ENCODE measurements at regions not wholly inside any gene's neighbourhood (a gene's known extent, or its start where the extent isn't known, plus 50 kb on each side); places are given as distances from the start of the nearest gene placed in this dataset.

DNA sequence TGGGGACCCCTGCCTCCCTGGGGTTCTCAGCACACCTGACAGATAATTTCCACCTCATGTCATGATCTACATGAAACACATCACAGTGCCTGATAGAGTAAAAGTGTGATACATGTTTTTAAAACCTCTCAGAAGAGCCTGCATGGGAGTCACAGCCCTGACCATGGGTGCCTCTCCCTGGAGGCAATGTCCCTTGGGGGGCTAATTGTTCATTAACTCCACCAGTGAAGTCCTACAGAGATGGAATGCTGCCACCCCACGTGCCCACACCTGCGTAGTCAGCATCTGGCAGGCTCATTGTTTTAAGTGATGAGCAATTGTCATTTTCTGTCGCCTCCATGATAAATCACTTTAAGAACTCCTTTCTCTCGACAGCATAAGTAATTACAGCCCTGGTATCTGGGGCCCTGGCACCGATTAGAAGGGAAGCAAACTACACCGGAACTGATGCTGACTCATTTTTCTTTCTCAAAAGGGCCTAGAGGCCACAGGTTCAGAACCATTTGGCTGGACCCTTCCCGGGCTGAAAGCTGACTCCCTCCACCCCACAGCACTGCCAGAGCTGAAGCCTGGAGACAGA lies 109.6 kb upstream of the GJB5 start:
- in situ Hi-C loops (cut with HindIII; ENCODE audit: low sequenced_read_pairs) = no loop called here

DNA sequence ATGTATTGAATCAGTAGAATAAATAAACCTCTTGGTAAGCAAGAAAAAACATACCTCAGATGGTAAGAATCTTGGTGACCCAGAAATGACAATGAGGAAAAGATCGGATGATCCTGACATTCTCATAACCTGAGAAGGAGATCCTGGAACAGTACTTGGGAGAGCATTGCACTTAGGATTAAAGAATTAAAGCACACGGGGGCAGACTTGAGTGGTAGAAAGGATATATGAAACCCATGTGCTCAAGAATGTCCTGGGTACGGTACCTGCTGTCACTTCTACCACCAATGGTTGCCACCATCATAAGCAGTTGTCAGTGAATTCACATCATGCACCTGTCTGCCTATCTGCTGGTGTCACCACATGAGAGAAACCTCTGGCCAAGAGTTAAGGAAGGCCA lies 108.9 kb upstream of the GJB5 start:
- in situ Hi-C loops (cut with HindIII; ENCODE audit: low sequenced_read_pairs) = no loop called here

DNA sequence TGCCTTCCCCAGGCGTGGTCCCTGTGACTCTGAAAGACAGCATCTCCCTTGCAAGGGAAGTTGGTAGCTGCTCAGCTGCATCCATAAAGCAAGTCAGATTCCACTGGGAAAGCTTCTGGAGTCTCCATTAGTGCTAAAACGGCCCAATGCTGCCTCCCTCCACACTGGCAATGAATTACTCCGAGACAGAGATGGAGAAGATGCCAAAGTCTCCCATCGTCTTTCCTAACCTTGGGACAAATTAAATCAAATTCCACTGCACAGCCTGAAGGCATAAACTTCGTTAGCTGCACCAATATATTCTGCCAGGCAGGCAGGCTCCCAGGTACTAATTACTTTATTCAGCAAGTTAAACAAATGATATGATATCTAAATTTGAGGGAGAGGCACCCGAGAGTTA lies 106.3 kb upstream of the GJB5 start:
- in situ Hi-C loops (cut with HindIII; ENCODE audit: low sequenced_read_pairs) = no loop called here

DNA sequence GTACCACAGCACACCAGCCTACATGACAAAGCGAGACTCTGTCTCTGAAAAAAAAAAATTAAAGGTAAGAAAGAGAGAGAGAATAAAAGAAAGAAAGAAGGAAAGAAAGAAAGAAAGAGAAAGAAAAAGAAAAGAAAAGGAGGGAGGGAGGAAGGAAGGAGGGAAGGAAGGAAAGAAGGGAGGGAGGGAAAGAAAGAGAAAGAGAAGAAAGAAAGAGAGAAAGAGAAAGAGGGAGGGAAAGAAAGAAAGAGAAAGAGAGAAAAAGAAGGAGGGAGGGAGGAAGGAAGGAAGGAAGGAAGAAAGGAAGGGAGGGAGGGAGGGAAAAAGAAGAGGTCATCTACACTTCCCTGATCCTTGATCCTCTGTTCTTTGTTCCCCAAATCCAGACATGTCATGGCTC lies 104.8 kb upstream of the GJB5 start:
- in situ Hi-C loops (cut with HindIII; ENCODE audit: low sequenced_read_pairs) = no loop called here

DNA sequence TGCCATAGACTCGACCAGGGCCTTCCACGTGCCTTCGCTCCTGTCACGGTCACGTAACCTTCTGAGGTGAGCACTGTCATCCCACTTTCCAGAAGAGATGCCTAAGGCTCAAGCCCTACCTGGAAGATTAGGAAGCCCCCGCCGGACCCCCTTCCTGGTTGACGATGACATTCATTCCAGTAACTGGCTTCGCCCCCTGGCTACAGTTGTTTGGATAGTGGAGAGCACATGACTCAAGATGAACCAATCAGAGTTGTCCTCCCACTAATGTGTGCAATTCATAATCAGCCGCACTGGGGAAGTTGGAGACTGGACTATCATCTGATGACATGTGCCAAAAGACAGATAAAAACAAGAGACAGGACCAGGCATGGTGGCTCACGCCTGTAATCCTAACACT lies 104.0 kb upstream of the GJB5 start:
- in situ Hi-C loops (cut with HindIII; ENCODE audit: low sequenced_read_pairs) = no loop called here

DNA sequence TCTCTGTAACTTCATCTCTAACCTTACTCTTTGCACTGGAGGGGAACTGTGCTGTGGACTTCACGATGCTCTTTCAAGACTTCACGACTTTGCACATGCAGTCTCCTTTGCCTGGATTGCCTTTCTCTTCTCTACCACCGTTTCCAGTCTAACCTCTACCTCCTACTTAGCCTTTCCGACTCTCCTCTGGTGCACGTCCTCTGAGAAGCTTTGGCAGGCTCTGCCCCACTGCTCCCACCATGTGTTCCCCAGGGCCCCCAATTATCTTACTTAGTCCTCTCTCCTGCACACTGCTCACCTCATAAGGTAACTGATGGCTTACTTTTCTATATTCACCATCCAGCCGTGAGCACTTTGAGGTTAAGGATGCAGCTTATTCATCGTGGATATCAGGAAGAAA lies 101.7 kb upstream of the GJB5 start:
- in situ Hi-C loops (cut with HindIII; ENCODE audit: low sequenced_read_pairs) = no loop called here

DNA sequence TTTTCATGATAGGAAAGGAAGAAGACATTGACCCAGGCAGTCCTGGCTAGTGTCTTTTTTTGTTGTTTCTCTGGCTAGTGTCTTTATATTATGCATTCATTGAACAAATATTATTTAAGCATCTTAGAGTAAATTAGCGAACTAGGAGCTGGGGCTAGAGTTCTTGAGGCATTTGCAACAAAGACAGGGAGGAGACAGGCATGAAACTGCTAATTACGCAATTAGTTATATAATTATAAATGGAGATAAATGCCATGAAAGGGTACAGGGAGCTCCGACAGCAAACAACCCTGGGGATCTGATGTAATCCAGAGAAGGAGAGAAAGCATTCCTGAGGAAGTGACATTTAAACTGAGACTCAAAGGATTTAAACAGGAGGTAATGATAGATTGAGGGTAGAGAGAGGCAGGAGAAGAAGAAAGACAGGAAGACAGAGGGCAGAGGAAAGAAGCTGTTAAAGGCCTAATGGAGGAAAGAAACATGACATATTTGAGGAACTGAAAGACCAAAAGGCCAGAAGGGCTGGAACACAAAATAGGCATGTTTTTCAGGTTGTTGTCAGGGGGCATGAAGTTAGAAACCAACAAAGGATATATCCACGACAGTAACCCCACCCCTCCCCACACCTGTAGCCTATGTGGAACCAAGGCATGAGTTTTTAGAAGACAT lies 99.5 kb upstream of the GJB5 start:
- in situ Hi-C loops (cut with HindIII; ENCODE audit: low sequenced_read_pairs) = no loop called here

DNA sequence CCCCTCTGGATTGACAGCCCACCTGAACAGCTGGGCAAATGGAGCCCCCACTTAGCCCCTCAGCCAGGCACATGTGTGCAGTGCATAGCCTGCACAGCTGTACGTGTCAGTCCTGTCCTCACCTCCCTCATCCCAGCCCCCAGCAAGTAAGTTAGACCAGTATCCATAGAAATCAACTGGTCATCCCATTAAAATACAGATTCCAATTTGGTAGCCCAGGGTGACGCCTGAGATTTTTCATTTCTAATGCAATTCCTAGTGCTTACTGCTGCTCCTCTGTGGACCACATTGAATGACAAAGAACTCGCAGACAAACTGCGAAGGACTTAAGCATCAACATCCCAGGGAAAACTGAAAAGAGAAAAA lies 99.0 kb upstream of the GJB5 start:
- in situ Hi-C loops (cut with HindIII; ENCODE audit: low sequenced_read_pairs) = no loop called here

DNA sequence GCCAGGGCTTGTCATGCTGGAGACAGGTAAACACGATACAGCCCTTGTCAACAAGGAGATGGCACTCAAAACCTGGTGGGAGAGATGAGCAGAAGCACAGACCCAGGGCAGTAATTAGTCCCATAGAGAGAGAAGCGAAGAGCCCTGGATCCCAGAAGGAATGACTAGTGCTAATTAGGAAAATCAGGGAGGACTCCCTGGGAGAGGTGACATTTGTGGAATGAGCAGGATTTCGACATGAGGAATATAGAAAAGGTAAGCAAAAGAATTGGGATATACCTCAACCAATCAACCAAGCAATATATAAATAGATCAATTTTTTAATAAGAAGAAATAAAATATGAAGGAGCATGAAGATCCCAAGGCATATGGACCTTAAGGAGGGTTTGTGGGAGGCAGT lies 98.5 kb upstream of the GJB5 start:
- in situ Hi-C loops (cut with HindIII; ENCODE audit: low sequenced_read_pairs) = no loop called here

DNA sequence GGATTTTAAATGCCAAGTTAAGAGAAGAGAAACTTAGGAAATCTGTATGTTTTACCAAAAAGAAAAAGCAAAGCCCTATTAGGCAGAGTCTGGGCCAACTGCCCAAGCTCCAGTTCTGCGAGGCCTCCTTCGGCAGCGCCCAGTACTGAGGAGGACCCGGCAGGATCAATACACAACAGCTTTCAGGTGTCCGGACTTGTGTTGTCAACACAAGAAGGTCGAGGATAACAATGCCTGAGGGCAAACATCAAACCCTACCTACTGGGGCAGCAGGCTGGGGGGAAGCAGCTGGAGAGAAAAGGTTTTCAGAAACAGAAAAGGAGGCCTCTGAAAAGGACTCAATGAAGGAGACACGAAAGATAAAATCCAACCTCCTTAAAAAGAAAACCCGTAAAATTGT lies 98.1 kb upstream of the GJB5 start:
- in situ Hi-C loops (cut with HindIII; ENCODE audit: low sequenced_read_pairs) = no loop called here

DNA sequence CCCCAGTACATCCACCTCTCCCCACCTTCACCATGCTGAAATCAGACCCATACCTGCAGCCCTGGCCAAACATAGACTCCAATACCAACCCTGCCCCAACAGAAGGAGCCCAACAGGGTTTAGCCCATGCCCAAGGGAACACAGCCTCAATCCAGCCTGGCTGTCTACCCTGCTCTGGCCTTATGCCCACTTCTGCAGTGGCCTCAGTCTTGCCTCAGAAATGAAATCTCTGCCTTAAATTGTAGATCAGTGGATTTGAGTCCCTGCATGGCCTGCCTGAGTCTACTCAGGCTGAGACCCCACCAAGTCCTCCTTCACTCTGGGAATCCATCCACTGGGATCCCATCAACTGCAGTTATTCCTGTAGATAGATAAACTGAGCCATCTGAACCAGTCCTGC lies 97.6 kb upstream of the GJB5 start:
- in situ Hi-C loops (cut with HindIII; ENCODE audit: low sequenced_read_pairs) = no loop called here

DNA sequence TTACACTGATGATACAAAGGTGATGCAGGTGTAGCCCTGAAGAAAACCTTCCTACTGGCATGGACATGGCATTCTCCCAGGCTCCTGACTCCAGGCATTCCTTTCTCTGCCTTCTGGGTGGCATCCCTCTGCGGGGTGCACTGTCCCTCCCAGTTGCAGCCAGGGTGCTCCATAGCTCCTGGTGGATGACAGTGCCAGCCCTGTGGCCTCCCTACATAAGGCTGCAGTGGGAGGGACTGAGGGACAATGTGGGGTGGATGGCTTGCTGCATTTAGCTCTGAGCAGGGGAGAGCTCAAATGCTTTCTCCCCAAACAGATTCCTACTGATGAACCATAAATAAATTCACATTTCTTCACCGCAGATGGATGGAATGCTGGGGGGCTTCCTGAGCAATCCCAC lies 97.0 kb upstream of the GJB5 start:
- in situ Hi-C loops (cut with HindIII; ENCODE audit: low sequenced_read_pairs) = no loop called here

DNA sequence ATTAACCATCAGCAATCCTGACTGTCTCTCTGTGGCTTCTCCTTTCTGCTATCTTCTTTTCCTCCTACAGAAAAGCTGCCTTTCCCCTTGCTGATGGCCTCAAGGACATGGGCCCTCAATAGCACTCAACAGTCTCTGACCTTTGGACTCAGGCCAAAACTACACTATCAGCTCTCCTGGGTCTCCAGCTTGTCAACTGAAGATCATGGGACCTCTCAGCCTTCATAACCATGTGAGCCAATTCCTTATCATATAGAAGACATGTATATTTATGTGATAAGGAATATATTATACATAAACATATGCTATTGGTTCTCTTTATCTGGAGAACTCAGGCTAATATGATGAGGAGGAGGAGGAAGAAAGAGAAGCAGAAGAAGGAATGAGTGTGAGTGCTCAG lies 91.8 kb upstream of the GJB5 start:
- in situ Hi-C loops (cut with HindIII; ENCODE audit: low sequenced_read_pairs) = no loop called here

DNA sequence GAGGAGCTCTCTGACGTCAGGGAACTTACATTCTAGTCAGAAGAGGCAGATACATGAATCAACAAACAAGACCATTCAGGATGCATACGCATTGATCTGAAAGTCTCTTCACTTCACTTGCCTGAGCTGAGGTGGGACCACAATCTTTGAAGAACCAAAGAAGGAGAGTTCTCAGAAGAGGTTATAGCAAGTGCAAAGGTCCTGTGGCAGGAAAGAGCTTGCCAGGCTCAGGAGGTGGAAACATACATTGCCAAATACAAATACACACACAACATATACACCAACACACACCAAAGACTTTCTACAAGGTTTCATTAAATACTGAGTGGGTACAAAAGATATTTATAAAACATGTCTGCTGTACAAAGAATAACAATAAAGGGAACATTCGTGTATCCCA lies 86.8 kb upstream of the GJB5 start:
- in situ Hi-C loops (cut with HindIII; ENCODE audit: low sequenced_read_pairs) = no loop called here

DNA sequence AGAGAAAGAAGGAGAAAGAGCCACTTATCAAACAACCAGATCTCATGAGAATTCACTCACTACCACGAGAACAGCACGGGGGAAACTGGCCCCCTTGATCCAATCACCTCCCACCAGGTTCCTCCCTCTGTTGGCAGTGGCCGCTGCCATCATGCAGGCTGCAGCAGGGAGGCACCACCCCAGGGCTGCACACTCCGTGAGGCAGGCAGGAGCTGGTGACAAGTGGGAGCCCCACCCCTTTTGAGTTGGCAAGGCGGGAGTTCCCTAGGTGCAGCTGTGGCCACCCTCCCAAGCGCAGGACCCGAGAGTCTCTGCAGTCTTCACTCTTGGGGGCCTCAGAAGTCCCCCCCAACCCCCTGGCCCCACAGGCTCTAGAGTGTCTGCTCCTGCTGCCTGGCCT lies 83.9 kb upstream of the GJB5 start:
- in situ Hi-C loops (cut with HindIII; ENCODE audit: low sequenced_read_pairs) = no loop called here

DNA sequence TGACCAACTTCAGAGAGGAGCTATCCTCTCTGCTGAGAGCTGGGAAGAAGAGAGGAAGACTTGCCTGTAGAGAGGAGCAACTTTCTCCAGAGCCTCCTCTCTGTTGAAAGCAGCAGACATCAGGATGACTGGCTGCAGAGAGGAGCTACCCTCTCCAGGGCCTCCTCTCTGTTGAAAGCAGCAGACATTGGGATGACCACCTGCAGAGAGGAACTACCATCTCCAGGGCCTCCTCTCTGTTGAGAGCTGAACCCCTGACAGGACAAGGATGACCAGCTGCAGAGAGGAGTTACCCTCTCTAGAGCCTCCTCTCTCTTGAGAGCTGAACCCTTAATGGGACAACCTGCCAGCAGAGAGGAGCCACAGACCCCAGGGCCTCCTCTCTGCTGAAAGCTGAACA lies 83.0 kb upstream of the GJB5 start:
- in situ Hi-C loops (cut with HindIII; ENCODE audit: low sequenced_read_pairs) = no loop called here

DNA sequence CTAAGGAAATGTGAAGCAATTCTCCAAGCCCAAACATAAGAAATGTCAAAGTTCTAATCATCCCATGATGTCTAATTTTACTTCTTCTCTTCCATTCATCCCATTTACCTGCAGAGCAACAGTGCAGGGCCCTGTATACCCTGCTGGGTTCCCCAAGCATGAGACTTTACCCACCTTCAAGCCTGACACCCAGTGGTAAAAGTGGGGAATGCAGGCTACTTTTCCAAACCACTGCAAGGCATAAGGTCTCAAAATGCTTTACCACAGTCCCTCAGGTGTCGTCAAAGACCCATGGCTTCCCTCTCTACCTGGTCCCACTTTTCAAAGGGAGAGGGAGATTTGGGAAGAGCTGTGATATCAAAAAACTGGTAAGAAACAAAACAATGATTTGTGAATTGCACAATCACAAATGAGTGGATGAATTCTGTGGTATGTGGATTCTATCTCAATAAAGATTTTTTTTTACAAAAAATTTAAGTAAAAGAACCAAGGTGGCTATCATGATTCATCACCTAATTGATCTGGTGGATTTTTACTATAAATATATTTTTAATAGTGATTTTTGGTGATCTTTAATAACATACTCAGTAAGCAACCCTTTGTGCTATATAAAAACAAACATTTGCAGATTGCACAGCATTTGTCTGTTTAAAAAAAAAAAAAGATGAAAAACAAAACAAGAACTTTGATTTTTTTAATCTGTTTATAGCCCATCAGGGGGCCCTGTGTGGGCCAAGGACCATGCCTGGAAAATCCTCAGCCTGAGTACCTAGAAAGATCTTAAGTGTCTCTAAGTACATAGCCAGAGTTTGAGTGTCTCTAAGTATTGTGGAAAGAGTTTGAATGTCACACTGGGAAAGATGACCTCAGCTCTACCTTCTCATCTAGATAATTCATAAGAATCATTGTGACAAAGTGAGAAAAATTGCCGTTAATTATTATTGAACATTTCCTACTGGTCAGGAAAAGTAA lies 73.1 kb upstream of the GJB5 start:
- in situ Hi-C loops (cut with HindIII; ENCODE audit: low sequenced_read_pairs) = loop anchor here (25.0 kb wide), 1 partner anchor 94 kb away; no protein-coding TSS in a partner anchor

DNA sequence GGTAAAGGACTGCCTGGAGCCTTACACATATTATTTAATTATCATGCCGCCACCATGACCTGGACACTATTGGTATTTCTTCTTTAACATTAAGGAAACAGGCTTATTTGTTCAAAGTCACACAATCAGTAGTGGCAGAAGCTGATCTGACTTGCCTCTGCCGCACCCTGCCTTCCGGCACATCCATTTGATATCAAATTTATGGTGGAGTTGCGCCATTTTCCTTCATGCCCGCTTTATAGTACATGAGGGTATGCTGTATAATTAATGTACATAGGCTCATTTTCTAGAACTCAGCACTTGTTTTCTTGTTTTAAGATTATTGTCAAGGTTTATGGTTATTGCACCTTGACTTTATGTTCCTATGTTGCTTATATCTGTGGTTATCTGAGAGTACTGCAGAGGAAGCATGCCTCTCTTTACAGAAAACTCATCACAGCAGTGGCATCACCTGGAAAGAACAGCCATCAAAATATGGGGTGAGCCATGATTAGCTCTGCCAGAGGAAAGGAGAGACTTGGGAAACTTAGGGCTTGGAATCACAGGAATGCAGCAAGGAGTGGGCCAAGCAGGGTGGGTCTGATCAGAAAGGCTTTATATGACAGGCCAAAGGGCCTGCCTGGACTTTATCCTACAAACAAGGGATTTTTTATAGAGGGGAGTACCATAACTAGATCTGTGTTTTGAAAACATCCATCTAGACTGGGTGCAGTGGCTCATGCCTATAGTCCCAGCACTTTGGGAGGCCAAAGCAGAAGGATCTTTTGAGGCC lies 72.2 kb upstream of the GJB5 start:
- in situ Hi-C loops (cut with HindIII; ENCODE audit: low sequenced_read_pairs) = loop anchor here (25.0 kb wide), 1 partner anchor 95 kb away; no protein-coding TSS in a partner anchor

DNA sequence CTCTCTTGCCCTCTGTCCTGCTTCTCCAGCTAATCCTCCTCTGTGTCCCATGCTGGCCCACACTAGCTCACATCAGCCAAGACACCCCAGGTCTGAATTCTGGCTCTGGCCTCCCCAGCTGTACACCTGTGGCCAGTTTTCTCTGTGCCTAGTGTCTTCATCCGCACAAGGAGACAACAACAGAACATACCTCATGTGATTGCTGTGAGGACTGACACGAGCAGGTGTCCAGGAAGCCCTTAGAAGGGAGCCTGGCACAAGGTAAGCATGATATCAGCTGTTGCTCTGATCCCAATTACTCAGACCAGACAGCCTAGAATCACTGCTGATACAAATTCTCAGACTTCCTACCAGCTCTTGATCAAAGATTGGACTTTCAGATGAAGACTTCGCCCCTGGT lies 71.2 kb upstream of the GJB5 start:
- in situ Hi-C loops (cut with HindIII; ENCODE audit: low sequenced_read_pairs) = loop anchor here (25.0 kb wide), 1 partner anchor 96 kb away; no protein-coding TSS in a partner anchor

DNA sequence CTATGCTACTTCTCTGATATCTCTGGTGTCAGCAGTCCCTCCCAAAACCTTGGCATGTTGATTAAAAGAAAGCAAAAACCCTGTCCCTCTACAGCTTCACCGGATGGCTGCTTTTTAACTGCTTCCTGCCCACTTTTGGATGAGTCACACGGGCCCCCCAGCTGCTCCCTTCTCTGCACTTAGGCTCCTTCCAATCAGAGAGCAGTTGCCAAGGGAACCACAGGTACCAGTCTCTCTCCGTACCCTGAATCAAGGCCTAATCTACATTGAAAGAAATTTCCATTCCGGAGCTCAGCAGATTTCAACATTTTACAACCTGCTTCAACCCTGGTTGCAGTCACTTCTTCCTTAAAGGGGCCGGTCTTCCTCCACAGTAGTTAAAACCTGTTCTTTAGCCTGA lies 70.6 kb upstream of the GJB5 start:
- in situ Hi-C loops (cut with HindIII; ENCODE audit: low sequenced_read_pairs) = loop anchor here (25.0 kb wide), 1 partner anchor 97 kb away; no protein-coding TSS in a partner anchor

DNA sequence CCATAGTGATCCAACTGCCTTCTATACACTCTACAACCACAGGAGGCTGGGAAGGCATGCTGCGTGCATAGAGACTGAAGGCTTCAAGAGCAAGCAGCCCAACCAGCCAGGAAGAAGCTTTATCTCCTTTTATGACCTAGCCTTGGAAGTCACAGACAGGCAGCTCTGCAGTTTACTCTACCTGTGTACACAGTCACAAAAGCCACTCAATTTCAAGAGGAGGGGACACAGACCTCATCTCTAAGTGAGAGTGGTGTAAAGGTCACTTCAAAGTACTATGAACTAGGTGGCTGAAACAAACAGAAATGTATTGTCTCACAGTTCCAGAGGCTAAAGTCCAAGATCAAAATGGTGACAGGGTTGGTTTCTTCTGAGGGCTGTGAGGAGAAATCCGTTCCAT lies 69.6 kb upstream of the GJB5 start:
- in situ Hi-C loops (cut with HindIII; ENCODE audit: low sequenced_read_pairs) = loop anchor here (25.0 kb wide), 1 partner anchor 98 kb away; no protein-coding TSS in a partner anchor
